GM08714 (cell line): ENCODE measurements at regions not wholly inside any gene's neighbourhood (a gene's known extent, or its start where the extent isn't known, plus 50 kb on each side); places are given as distances from the start of the nearest gene placed in this dataset.

Experiments
- H3K4me3 ChIP-seq: fragments of 200-500 bp; sonication (Bioruptor generic); 2 replicates; pipeline ENCODE4 v1.5.1; 2014; ENCODE audit warnings: mild to moderate bottlenecking, low read length, inconsistent platforms
- ZNF274 ChIP-seq: IDR thresholded peaks from 2 replicates; pipeline ENCODE4 v1.6.1; 2012; ENCODE audit warnings: mild to moderate bottlenecking, low read depth, low read length

GRCh38 chr2:12155303-12156051 lies 409.0 kb downstream of the LPIN1 start:
- no peak overlapping the region for H3K4me3 ChIP-seq
- TF ChIP-seq ZNF274, result no peak

DNA sequence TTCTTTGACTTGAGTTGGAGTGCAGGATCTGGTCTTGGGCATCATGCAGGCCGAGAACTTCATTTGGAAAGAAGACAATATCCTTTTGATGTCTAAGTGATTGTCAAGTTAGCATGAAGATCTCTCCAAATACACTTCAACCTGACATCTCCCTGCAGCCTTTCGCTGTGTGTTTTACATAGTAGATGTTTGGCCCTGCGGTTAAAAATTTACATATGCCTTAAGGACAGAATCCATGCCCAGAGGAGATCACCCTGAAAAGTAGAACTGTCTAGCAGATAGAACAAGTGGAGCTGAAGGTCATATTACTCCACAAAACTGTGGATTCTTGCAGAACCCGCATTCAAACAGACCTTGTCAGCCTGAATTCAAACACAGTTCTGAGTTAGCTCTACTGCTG lies 409.9 kb downstream of the LPIN1 start:
- no peak overlapping the region for H3K4me3 ChIP-seq
- TF ChIP-seq ZNF274, result no peak

DNA sequence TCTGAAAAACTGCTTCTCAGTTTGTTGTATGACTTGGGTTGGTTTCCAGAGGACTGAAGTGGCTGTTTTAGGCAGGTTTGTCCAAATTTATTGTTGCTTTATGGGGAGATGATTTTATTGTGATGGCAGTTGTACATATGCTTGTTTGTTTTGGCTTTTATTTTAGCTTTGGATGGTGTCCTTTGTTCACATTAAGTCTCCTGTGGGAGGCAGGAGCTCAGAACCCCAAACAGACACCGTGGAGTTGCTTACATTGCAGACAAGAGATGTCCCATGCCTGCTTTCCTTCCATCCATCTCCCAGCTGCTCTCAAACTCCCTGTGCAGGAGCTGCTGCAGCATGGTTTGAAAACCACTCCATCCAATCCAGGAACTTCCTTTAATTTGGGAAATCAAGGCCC lies 414.7 kb downstream of the LPIN1 start:
- TF ChIP-seq ZNF274, result no peak
- H3K4me3 ChIP-seq, result no peak overlapping the region

- H3K4me3 ChIP-seq, result no peak overlapping the region
- no peak for TF ChIP-seq ZNF274
Observed at GRCh38 chr2:12162269-12163247, 416.1 kb downstream of the LPIN1 start.

GRCh38 chr2:12163866-12164265 lies 417.4 kb downstream of the LPIN1 start:
- no peak for TF ChIP-seq ZNF274

GRCh38 chr2:12164689-12165088 lies 418.3 kb downstream of the LPIN1 start:
- TF ChIP-seq ZNF274, result no peak
- H3K4me3 ChIP-seq, result no peak overlapping the region

More at GRCh38 chr2:12163866-12164265, 417.4 kb downstream of the LPIN1 start:
- no peak overlapping the region for H3K4me3 ChIP-seq

- H3K4me3 ChIP-seq, result no peak overlapping the region
- no peak for TF ChIP-seq ZNF274
Observed at GRCh38 chr2:12167525-12168317, 421.3 kb downstream of the LPIN1 start.

GRCh38 chr2:12168354-12168753 lies 421.9 kb downstream of the LPIN1 start:
- TF ChIP-seq ZNF274, result no peak
- H3K4me3 ChIP-seq, result no peak overlapping the region

GRCh38 chr2:12168791-12169388 lies 422.5 kb downstream of the LPIN1 start:
- TF ChIP-seq ZNF274, result no peak
- no peak overlapping the region for H3K4me3 ChIP-seq

- no peak for TF ChIP-seq ZNF274
- H3K4me3 ChIP-seq, result no peak overlapping the region
Observed at GRCh38 chr2:12169721-12170120, 423.3 kb downstream of the LPIN1 start.

DNA sequence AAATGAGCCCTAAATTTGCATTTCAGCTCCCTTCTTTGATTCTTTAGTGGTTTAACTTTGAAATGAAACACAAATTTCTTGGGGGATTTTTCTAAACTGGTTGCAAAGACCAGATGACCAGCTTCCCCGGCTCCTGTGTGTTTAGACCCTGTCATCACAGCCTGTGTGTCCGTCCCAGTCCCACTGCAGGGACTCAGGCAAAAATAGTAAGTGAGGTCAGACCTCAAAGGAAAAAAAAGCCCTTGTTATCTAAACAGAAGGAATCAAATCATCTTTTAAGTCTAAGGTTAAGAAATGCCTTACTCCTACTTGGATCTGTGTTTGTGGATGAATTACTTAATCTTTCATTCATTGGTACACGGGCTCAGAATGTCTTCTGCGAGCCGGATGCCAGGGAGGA lies 423.7 kb downstream of the LPIN1 start:
- no peak overlapping the region for H3K4me3 ChIP-seq
- no peak for TF ChIP-seq ZNF274

GRCh38 chr2:12173271-12173942 lies 427.0 kb downstream of the LPIN1 start:
- no peak for TF ChIP-seq ZNF274
- no peak overlapping the region for H3K4me3 ChIP-seq

DNA sequence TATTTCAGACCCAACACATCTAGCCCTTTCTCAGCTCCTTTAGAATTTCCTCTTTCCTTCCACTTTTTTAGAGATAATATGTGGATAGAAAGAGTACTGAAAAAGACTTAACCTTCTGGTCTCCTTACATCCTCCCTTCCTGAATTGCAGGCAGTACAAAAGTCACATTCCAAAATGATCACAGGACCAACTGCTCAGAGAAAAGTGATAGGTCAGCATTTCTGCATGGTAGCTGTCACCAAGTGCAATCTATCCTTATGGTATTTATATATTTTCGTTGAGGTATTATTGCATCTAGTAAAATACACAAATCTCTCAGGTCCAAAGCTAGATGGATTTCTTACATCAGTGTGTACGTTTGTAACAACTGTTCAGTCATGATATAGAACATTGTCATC lies 427.5 kb downstream of the LPIN1 start:
- no peak for TF ChIP-seq ZNF274
- H3K4me3 ChIP-seq, result no peak overlapping the region
